Putamen (tissue), 1 donor: ENCODE measurements at regions not wholly inside any gene's neighbourhood (a gene's known extent, or its start where the extent isn't known, plus 50 kb on each side); places are given as distances from the start of the nearest gene placed in this dataset.

Experiments
- DNase-seq: peaks from one replicate; pipeline ENCODE4 v3.0.0-alpha.2; 2016; ENCODE audit warnings: low spot score

DNA sequence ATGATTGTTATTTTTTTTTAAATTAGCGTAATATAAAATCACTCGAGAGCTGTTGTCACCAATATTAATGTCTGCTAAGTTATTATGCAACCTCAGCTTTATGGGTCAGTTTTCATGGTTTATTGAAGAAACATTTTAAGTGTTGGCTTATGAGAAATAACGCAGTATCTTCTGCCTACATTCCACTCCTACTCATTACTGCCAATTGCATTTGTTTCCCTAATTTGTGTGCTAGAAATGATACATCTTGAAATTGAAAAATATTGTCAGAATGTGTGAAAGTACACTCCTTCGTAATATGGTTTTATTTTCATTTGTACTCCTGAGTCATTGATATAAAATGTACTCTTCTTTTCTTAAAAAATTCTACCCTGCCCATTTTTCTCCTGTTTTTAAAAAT is 333.3 kb upstream of the HSF2 start:
- no peak for DNase-seq

DNA sequence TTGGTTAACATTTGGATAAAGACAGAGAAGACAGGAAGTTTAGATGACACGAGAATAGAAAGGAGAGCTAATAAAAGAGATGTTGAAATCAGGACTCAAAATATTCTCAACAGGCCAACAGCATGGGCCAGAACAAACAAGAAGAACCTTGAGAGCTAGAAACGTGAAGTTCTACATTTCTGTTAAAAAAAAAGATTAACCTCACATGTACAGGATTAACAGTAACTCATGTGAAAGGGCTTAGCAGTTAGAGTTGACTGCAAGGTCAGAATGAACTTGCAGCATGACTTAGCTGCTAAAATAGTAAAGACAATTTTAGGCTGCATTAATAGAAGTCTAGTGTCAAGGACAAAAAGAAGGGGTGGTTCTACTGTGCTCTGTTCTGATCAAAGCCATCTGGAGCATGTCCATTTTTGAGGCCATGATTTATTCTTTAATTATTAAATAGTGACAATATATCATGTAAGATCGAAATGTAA is 331.1 kb upstream of the HSF2 start:
- DNase-seq, result no peak

DNA sequence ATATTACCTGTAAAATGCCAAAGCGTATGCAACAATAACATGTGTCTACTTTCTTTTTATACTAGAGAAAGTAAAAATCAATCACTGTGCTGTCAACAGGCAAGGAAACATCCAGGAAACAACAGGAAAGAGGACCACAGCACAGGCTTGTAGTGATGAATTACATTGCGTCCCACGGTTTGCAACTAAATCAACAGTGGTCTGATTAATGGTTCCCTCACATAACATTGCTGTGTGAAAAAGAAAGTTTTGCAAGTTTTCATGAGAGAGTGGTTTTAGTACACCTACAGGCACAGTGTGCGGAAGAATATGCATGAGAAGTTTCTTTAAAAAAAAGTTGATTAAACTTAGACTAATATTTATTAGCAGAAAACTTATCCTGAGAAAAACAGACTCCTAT is 329.5 kb upstream of the HSF2 start:
- no peak for DNase-seq

DNA sequence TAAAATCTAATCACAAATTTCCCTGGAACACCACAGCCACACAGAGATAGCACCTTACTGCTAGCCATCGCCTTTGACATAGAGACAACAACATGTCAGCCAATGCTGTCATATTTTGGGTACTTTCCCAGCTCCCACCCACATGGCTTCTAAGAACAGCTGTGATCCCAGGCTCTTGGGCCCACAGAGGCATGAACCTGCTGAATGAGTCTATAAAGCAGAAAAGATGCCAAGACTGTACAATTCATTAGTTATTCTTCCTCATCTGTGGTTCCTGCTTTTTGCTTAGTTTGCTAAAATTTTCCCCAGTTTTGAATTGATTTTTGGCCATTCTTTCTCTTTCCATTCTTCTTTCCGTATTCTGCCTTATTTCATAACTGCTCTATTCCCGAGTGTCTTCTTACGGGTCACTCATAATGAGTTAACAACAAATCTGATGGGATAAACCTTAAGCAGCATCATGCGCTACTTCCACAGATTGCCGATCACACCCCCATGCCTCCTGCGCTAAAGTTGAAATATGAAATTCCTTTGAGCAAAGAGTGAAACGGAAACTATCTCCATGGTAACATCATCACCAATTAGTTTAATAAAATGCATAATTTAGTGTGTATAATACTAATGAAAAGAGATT is 327.3 kb upstream of the HSF2 start:
- DNase-seq, result no peak

DNA sequence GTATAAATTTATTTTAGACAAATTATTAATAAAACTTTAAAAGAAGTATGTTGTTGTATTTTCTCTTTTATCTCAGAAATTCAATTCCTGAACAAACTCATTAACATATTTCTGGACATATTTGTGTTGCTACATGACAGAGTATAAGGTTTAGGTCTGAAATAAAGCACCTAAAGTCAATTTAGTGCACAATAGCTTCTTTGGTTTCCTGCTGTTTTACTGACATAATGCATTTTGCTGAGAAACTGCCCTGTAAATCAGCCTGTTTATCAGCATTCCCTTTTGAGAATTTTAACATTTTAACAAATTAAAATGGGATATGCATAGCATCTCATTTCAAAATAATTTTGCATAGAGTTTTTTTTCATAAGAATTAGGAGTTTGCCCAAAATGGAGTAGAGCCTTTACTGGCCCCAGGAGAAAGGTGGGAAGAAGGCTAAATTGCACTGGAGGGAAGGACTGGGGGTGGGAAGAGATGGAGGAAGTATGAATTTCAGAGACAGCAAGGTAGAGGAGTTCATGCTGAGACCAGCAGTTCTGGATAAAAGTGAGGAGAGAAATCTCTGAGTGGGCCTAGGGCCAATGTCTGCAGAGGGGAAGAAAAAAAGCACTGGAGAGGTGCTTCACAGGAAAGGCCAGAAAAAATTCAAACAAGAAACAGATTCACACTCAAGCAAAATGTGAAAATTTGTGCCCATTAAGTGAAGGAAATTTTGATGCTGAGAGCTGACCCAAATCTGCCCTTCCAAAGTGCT is 324.2 kb upstream of the HSF2 start:
- no peak for DNase-seq

DNA sequence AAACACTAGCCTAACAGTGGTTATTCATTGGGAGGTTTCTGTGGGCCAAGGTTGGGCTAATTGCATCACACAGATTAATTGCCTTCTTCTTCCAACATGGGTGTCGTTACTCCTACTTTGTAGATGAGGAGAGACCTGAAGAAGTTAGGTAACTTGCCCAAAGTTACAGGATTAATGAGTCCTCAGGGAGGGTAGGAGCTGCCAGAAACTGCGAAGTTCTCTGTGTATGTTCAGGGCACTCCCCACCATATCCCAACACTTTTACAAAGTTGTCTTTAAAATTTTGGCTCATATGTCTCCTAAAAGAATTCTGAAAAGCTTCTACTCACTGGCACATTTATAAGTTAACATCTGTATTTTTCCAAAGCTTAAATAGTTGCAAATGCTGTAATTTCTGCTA is 323.5 kb upstream of the HSF2 start:
- no peak for DNase-seq

DNA sequence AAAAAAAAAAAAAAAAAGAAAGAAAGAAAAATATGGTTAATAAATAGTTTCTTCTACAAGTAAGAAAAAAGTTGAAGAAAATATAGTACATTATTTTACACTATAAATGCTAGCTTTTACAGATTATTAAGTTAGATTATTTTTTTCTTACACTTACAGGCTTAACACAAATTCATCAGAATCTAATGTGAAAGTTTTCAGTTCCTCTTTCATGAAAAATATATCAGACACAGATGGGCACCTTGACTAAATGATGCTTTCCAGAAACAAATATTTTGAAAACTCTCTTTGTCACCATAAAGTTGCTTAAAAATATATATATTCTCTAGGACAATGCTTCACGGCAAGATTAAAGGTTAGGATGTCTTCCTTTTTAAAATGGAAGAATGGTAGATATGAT is 321.8 kb upstream of the HSF2 start:
- no peak for DNase-seq

DNA sequence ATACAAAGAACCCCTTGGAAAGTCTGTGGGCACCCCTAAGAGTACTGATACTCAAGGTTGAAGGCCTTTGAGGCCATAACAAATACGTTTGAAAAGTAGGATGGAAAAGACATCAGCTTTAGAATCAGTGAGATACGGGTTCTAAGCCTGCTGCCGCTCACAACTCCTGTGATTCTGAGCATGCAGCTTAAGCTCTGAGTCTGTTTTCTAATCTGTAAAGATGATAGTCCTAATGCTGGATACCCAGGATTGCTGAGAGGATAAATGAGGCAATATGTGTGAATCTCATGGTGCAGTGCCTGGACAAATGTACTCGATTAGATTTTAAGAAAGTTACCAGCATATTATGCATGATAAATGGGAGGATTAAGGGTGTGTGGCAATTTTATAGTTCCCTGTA is 321.0 kb upstream of the HSF2 start:
- DNase-seq, result no peak

DNA sequence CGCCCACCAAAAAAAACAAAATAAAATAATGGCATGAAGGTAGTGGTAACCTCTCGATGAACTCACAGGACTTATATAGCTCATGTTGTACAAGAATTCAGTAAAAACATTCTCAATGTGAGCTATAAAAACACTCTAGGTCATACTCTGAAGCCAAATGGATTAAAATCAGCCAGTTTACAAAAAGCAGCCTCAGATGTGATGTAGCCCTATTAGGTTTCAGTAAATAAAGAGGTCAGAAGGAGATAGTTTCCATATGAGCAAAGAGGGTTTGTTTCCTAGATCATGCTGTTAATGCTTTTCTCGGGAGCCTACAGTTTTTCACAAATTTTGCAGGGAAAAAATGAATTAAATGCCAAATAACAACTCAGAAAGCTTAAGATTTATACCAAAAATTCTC is 319.5 kb upstream of the HSF2 start:
- no peak for DNase-seq

DNA sequence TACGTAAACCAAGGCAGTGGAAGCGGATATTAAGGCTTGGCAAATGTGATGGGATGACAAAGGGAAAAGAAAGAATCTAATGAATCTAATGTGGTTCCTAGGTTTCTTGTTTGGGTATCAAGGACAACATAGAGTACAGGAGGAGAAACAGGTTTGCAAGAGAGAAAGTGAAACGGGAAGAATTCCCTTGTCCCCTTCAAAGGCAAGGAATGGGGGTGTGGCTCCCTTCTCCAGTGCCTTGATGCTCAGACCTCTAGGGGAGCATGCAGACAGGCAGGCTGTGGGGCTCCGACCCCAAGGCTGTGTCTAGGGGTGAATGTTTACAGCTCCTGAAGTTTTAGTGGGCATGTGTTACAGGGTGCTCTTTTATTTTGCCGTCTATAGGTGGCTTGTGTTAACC is 317.5 kb upstream of the HSF2 start:
- no peak for DNase-seq

DNA sequence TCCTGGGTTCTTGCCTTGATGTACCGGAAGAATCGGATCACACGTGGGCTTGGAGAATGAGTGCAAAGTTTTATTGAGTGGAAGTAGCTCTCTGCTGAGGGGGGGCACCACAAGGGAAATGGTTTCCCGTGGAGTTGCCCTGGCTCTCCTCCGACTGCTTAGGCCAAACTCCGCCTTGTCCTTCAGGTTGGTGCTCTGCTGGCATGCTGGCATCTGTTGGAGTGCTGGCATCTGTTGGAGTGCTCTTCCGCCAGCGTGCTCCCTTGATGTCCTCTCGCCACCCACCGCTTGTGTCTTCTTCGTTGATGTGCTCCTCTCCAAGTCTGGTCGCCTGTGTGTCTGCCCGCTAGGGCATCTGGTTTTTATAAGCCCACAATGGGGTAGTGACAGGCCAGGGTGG is 317.1 kb upstream of the HSF2 start:
- no peak for DNase-seq

DNA sequence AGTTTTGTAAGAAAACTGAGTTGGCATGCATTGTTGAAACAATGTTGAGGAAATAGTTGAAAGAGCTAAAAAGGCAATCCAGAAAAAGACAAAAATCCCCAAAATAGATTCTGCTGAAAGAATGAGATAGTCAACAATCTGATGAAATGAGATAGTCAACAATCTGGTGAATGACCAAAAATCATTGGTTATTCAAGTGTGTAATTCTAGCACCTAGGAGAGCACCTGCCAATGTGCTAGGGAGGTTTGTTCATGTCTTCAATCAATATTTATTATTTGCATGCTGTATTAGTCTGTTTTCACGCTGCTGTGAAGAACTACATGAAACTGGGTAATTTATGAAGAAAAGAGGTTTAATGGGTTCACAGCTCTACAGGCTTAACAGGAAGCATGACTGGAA is 307.1 kb upstream of the HSF2 start:
- DNase-seq, result no peak

DNA sequence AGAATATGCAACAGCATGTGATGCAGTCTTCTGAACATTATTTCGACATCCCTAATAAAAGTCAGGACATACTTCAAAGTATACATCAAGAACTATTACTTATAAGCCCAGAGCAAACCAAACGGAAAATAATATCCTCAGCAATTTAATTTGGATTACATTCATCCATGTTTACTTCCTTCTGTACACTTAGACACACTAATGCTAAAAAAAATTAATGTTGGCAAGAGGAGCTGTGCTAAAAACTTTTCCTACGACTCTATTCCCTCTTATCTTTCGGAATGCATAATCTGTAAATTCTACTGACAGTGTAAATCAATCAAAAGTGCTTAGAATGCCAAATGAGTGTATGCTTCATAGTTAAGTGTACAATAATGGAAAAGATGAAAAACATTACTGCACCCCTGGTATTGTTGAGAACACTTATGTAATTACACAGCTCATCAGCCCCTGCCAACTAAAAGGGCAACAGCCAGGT is 301.2 kb upstream of the HSF2 start:
- DNase-seq, result no peak

DNA sequence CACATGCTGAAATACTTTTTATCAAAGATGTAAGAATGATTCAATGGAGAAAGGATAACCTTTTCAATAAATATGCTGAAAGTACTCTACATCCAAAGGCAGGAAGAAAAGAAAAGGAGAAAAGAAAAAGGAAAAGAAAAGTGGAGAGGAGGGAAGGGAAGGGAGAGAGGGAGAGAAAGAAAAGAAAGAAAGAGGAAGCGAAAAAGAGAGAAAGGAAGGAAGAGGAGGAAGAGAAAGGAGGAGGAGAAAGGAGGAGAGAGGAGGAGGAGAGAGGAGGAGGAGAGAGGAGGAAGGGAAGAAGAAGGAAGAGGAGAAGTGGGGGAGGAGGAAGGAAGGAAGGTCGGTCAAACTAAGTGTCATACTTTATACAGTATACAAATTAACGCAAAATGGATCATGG is 297.4 kb upstream of the HSF2 start:
- no peak for DNase-seq

DNA sequence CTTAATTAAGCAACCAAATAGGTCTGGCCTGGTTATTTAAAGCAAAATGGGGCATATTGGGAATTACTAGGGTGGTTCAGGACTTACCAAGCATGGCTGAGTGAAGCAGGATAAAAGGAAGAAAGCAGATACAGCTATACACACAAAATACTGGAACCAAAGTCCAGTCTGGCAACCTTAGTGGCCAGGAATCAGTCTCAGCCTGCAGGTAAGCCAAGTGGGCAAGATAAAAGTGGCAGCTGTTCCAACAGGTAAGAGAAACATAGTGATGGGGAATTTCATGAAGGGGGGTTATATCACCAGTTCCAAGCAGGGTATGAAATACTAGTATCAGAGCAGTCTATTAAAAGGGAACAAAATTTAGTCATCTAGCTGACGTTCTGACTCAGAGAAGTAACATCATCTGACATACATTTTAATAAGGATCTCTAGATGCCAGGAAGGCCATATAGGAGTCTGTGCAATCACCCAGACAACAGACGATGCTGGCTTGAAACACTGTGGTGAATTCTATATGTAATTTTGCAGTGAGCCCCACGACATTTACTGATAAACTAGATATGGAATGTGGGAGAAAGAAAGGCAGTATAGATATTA is 292.1 kb upstream of the HSF2 start:
- no peak for DNase-seq

DNA sequence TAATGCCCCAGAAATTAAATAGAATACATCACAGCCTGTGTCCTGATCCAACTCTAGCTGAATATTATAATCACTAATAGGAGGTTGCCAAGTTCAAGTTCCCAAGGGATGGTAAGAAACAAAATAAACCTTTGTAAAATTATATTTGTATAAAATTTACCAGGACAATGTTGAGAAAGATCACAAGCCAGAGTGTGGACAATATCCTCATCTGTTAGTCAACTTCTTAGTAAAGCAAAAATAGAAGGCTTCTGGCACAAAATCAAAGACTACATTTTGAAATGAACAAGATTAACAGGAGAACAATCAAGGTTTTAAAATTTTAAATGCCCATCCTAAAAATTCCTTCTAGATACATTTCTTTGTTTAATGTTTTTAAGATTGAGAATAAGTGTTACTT is 290.4 kb upstream of the HSF2 start:
- DNase-seq, result no peak

DNA sequence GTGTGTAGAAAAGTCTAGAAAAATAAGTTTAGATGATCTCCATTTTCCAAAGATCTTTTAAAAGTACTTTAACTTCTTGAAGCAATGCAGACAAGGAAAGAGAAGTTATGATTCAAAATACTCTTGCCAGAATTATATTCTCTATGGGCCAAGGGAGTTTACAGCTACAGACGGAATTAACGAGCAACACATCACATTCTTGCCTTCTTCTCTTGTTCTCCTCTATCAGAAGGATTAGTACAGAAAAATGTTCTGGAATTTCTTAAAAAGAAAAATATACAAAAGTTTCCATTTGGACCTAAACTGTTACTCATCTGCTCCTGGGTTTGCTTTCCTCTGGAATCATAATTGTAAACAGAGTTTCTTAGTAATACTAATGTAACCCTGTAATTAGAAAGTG is 284.7 kb upstream of the HSF2 start:
- DNase-seq, result no peak

DNA sequence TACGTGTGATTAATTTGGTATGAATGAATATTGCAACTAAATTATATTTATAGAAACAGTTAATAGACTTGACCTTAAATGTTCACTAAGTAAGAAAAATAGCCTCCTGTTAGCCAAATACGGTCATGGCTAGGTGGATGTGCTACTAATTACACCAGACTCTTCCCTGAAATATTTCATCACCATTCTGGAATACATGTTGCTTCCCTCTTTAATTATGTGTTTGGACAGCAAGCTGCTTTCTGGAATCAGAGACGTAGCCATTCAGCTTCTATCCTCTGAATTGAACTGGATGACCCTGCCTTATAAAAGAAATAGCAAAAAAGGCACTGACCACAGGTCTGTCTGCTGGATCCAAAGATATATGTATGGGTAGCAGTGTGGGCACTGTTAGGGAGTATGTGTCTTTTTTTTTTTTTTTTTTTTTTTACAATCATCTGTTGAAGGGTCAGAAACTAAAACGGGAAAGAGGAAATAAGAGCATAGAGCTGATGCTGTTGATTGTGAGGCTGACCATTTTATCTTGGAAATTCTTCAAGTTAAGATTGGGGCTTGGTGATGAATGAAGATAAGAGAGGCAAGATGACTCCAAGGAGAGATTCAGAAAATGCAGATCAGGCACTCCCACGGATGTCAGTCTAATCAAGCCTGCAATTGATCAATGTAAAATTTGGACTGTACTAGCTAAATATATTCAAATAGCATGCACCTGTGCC is 283.2 kb upstream of the HSF2 start:
- DNase-seq, result no peak

DNA sequence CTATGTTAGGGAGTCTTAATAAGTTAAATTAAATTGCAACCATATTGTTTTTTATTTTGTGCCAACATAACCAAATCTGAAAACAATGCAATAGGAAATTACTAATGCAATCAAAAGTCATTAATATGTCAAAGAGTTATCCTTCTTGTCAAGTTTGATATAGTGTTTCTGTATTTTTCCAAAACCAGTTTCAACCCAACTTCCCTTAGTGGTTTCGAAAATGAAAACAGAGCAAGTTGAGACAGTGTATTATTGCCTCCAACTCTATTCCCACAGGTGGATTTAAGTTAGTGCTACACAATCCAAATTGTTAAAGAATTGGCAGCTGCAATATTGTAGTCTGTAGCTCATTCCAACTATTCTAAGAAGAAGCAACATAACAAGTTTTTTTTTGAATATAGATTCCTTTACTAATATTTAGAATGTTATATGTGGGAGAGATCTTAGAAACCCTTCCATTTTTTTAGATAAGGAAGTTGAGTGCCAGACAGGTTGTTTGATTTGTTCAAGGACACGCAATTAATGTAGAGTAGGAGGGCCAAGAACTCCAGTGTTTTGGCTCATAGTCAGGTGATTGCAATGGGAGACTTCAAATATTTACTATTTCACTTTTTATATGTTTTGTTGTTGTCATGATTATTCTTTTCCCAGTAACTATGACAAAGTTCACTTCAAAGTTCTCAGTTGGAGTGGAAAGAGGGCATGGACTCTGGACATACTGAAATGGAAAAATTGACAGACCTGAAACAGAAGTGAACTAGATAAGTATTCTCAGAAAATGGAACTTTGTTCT is 282.4 kb upstream of the HSF2 start:
- DNase-seq, result no peak

DNA sequence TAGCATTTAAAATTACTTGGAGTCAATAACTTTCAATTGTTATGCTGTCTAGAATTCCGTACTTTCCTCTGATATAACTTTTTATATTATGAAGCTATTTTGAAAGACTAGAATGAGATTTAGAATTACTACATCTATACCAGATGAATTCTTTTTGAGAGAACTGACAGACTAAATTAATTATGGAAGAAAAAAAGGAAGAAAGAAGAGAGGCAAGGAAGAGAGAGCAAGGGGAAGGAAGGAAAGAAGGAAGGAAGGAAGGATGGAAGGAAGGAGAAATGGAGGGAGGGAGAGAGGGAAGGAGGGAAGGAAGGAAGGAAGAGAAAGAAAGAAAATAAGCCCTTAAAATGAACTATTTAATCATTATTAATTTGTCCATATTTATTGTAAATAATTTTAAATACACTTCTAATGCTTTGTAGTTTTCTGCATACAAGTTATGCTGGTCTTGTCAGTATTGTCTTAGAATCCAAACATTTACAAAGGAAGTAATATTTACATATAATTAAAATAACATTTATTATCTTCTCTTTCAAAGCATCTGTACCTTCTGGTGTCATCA is 280.4 kb upstream of the HSF2 start:
- no peak for DNase-seq

DNA sequence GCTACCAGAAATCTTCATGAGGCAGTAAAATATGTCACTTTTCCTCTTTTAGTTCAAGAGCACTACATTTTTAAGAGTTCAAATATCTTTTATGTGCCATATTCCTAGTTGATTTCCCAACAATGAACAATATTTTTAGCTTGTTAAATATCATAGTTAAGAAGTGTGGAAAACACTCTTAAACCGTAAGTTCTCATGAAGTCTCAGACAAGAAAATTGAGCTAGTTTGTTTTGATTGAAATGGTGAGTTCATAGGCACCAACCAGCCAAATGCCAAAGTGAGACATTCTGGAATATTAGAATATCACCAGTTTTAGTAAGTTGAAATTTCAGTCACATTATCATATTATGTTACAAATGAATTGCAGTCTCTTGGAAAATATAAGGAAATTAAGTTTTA is 277.2 kb upstream of the HSF2 start:
- no peak for DNase-seq

DNA sequence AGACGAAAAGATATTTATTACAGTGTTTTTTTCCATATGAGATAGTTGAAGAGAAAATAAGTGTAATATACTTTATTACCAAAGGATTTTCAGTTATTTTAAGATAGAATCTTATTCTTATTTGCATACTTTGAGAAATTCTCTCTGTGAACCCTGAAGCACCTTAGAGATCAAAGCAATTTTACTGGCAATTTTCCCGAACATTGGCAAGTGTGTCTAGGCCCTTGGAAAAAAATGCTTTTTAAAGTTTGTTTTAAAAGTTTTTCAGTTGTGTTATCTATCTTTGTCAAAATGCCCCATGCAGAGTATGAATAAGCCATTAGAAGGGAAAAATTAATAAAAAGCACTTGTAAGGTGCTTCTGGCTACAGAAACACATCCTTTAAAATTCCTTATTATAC is 276.8 kb upstream of the HSF2 start:
- no peak for DNase-seq
